Activated CD4-positive, alpha-beta T cell treated with anti-CD3 and anti-CD28 coated beads, Interleukin-2, Interleukin-6, amounts not matched to agents 100 ng/mL and 50 ng/mL, durations not matched to agents 16 hours and 8 hours (primary cell): ENCODE measurements at regions not wholly inside any gene's neighbourhood (a gene's known extent, or its start where the extent isn't known, plus 50 kb on each side); places are given as distances from the start of the nearest gene placed in this dataset.

Experiments
- DNase-seq: peaks from one replicate; pipeline ENCODE4 v3.0.0-alpha.2; 2020

DNA sequence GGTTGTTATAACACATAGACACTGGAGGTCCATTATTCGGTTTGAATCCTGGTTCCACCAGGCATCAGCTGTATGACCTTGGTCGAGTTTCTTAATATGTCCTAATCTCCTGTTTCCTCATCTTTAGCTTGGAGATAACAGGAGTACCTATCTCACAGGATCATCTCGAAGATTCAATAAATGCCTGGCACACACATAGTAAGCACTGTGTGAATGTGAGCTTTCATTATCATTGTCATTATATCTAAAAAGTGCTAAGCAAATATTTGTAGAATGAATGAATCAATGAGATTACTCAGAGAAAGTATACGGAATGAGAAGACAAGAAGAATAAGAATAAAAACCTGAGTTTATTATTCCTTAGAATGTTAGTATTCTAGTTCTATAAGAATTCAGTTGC, 227.4 kb upstream of the CFAP20DC start:
- DNase-seq: no peak

GRCh38 chr3:59273976-59274375, 224.2 kb upstream of the CFAP20DC start:
- no peak for DNase-seq

GRCh38 chr3:59271971-59272370, 222.1 kb upstream of the CFAP20DC start:
- DNase-seq: no peak

DNA sequence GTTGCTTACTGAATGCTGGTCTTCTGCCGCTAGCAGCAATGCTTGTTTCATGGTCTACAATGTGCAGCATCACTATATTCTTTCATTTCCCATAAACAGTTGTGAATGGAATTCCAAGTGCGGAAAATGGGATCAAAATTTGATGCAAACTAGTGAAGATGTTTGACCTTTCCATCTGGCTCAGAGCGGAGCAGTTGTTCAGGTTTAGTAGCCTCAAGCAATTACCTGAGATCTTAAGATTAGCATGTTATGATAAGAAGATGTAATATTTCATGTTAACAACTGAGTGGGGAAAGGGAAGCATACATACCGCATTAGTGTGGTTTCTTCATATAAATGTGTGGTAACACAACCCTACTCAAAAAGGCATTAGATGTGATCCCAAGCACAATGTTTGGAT, 221.1 kb upstream of the CFAP20DC start:
- DNase-seq: no peak

- DNase-seq: no peak
Observed at GRCh38 chr3:59270209-59270608, 220.4 kb upstream of the CFAP20DC start.

- DNase-seq: no peak
Observed at GRCh38 chr3:59268170-59268569, 218.3 kb upstream of the CFAP20DC start.

GRCh38 chr3:59267021-59267420, 217.2 kb upstream of the CFAP20DC start:
- DNase-seq: no peak

GRCh38 chr3:59266551-59266950, 216.7 kb upstream of the CFAP20DC start:
- DNase-seq: no peak

GRCh38 chr3:59265566-59265965, 215.7 kb upstream of the CFAP20DC start:
- DNase-seq: no peak

DNA sequence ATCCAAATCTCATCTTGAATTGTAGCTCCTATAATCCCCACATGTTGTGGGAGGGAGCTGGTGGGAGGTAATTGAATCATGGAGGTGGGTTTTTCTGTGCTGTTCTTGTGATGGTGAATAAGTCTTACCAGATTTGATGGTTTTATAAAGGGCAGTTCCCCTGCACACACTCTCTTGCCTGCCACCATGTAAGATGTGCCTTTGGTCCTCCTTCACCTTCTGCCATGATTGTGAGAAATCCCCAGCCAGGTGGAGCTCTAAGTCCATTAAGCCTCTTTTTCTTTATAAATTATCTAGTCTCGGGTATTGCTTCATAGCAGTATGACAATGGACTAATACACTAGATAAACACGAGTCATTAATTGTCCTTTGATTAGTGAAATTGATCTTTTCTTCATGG, 214.5 kb upstream of the CFAP20DC start:
- DNase-seq: no peak

DNA sequence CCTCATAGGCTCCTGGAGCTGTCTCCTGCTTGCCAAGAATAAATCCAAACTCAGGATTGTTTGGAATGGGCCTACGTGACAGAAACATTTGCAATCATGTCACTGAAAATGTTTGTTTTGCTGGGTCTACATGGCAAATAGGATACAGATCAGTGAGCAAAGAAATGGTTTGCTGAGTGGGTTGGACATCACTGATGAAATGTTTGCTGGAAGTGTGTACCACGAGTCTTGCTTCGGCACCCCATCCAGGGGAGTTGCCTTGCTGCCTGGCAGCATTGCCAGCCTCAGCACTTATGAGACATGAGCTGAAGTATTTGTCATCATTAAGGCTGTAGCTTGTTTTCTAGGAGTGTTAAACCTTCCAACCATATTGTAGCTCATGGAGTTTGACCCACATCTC, 213.3 kb upstream of the CFAP20DC start:
- DNase-seq: no peak

- DNase-seq: no peak
Observed at GRCh38 chr3:59262076-59262498, 212.3 kb upstream of the CFAP20DC start.

DNA sequence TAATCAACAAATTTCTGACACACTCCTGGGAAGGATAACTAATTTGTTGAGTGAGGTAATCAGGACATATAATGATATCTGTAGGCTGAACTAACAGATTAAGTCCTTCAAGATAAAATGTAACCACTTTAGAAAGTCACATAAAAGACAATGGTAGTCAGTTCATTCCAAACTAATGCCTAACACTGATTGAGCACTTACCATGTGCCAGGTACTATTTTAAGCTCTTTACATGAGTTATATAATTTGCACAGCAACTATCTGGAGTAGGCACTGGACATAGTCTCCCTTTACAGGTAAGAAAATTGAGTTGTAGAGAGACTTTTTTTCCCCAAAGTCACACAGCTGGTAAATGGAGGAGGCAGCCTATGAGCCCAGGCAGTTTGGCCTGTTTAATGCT, 211.2 kb upstream of the CFAP20DC start:
- no peak for DNase-seq

GRCh38 chr3:59258550-59259260, 208.9 kb upstream of the CFAP20DC start:
- DNase-seq: no peak

DNA sequence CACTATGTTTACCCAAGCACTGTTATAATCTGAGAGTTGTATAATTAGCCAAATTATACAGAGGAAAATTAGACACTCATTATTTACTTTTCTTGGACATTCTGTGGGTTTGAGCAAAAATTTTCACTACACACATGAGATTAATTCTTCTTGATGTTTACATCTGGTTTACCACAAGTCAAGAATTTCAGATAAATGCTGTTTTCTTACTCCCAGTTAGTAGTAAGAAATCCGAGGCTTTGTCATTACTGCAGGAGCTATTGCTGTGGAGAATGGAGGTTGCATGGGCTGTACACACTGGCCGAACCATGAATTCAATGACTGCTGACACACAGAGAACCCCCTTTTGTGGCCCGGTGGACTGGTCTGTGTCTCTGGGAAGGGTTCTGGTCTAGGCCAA, 207.7 kb upstream of the CFAP20DC start:
- no peak for DNase-seq

GRCh38 chr3:59256230-59256629, 206.4 kb upstream of the CFAP20DC start:
- no peak for DNase-seq

DNA sequence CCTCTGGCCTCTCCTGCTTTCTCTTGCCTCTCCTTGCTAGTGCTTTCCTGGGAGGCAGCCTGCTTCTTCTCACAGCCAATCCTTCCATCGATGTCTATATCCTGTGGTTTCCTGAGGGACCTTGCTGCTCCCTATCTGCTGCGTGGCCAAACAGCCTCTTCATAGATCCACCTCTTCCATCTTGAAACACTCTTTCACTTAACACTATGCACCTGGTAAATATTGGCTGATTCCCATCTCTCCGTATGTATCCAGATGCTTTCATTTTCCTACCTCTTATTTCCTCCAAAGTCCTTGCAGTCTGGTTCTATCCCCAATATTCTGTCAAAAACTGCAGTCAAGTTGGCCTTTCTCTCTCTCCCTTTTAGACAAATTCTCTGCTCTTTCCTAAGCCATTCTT, 205.2 kb upstream of the CFAP20DC start:
- no peak for DNase-seq

DNA sequence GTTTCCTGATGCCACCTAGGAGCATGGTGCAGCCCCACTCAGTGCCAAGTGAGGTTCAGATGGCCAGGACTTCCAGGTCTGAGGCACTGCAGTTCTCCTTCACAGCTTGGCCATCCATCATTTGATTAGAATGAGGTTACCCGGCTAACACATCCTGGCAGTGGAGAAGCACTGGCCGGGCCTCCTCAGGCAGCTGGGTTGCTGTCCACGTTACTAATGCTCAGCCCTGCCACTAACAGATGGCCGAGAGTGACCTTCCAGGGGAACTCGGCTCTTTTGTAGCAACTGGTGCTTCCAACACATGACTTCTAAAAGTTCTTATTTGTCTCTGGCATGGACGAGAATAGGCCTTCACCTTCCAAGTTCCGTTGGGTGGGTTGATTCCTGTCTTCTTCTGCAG, 204.6 kb upstream of the CFAP20DC start:
- no peak for DNase-seq

DNA sequence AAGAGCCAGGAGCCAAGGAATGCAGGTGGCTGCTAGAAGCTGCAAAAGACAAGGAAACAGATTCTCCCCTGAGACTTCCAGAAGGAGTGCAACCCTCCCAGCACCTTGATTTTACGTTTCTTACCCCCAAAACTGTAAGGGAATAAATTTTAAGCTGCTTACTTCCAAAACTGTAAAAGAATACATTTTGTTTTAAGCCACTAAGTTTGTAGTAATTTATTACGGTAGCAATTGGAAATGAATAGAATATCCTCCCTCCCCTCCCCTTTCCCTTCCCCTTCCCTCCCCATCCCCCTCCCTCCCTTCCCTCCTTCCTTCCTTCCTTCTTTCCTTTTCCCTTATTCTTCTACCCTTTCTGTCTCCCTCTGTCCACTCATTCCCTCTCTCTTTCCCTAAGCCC, 203.7 kb upstream of the CFAP20DC start:
- no peak for DNase-seq

- no peak for DNase-seq
Observed at GRCh38 chr3:59251869-59252268, 202.0 kb upstream of the CFAP20DC start.

DNA sequence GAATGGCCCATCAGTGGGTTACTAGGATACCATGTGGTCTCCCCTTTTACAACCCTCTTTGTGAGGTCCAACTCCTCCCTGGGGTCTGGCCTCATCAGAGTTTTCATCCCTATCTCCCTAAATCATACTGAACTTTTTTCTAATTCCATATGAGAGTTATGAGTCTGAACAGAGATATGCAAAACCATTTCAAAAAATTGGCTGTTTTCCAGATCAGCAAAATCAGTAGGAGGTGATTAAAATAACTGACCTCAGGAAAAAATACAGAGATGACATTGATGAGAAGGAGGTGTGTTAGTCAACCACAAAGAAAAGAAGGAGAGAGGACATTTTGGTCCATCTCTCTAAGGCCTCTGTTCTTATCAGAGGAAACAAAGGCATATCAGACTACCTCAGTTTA, 200.8 kb upstream of the CFAP20DC start:
- no peak for DNase-seq

- DNase-seq: no peak
Observed at GRCh38 chr3:59249698-59250361, 200.0 kb upstream of the CFAP20DC start.

GRCh38 chr3:59249004-59249403, 199.2 kb upstream of the CFAP20DC start:
- no peak for DNase-seq

DNA sequence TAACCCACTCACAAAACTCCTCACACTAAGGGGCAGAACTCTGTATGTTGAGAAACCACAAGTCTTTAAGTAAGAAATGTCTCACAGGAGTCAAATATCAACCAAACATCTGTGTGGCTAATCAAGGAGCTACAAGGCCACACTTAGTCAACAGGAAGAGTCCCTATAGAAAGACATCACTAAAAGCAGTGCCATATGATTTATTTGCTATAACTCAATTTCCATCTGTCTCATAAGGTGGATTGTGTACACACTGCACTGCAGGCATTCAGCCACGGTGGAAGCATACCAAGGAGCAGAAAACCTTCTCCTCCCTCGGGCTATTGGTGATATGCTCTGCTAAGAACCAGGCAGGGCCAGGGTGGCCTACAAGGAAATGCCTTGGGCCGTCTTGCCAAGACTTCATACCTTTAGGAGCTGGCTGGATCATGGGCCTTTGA, 197.6 kb upstream of the CFAP20DC start:
- DNase-seq: no peak
